ENCODE measurements at regions not wholly inside any gene's neighbourhood (a gene's known extent, or its start where the extent isn't known, plus 50 kb on each side); places are given as distances from the start of the nearest gene placed in this dataset.

GRCh38 chr12:107264667-107265066, 171.3 kb upstream of the CRY1 start:
- TF ChIP-seq CTCF (IDR thresholded peaks at IDR 0.05; ENCODE audit: insufficient read depth, low read length, poor library complexity, severe bottlenecking) (no peak), EZH2phosphoT487 (conservative IDR thresholded peaks at IDR 0.05; ENCODE audit: low read length) (no peak)

Data from SU-DHL-6 (cell line).